ENCODE measurements at regions not wholly inside any gene's neighbourhood (a gene's known extent, or its start where the extent isn't known, plus 50 kb on each side); places are given as distances from the start of the nearest gene placed in this dataset.

- no peak for TF ChIP-seq EP300 (IDR thresholded peaks at IDR 0.05; ENCODE audit: borderline replicate concordance in 1 of 2, low read depth in 1 of 2, low read length in 1 of 2)
- no peak for TF ChIP-seq CTCF (IDR thresholded peaks at IDR 0.05)
- no peak for TF ChIP-seq CHD2 (IDR thresholded peaks at IDR 0.05; ENCODE audit: low read length, partially characterized antibody)
- TF ChIP-seq RAD21 (IDR thresholded peaks at IDR 0.05; ENCODE audit: low read length): no peak
- TF ChIP-seq SMC3 (IDR thresholded peaks at IDR 0.05; ENCODE audit: low read depth, low read length): no peak
- no peak for TF ChIP-seq TAF1 (IDR thresholded peaks at IDR 0.05; ENCODE audit: borderline replicate concordance, low read depth, low read length)
- no peak for TF ChIP-seq RXRA (IDR thresholded peaks at IDR 0.05; ENCODE audit: borderline replicate concordance, low read depth)
- no peak for TF ChIP-seq TEAD4 (IDR thresholded peaks at IDR 0.05; ENCODE audit: borderline replicate concordance, insufficient read depth)
These were observed 102.6 kb upstream of the PRR20G start for GRCh38 chr3:127390365-127391025.

Data from SK-N-SH (cell line).